Trophoblast cell (in vitro differentiated cells and primary cell): ENCODE measurements at regions not wholly inside any gene's neighbourhood (a gene's known extent, or its start where the extent isn't known, plus 50 kb on each side); places are given as distances from the start of the nearest gene placed in this dataset.

Source experiments
- DNase-seq, 2 donors: peaks; one replicate each; pipeline ENCODE4 v3.0.0-alpha.2; 2016
- H2AFZ ChIP-seq: 2 replicates; pipeline ENCODE4 v1.6.1; 2013; ENCODE audit warnings: low read length, moderate library complexity, mild to moderate bottlenecking; ENCODE audit not compliant: insufficient read depth, poor library complexity
- H2AK5ac ChIP-seq: 2 replicates; pipeline ENCODE4 v1.6.1; 2013; ENCODE audit warnings: mild to moderate bottlenecking, low read length
- H2BK120ac ChIP-seq: 2 replicates; pipeline ENCODE4 v1.6.1; 2013; ENCODE audit warnings: low read length, mild to moderate bottlenecking, moderate library complexity; ENCODE audit not compliant: insufficient read depth, poor library complexity
- H2BK12ac ChIP-seq: 2 replicates; pipeline ENCODE4 v1.6.1; 2013; ENCODE audit warnings: mild to moderate bottlenecking, low read length, moderate library complexity
- H2BK5ac ChIP-seq: 2 replicates; pipeline ENCODE4 v1.6.1; 2013; ENCODE audit warnings: low read length, low read depth, moderate library complexity, mild to moderate bottlenecking; ENCODE audit not compliant: poor library complexity
- H3K14ac ChIP-seq: 2 replicates; pipeline ENCODE4 v1.6.1; 2013; ENCODE audit warnings: mild to moderate bottlenecking, low read length
- H3K18ac ChIP-seq: 2 replicates; pipeline ENCODE4 v1.6.1; 2013; ENCODE audit warnings: mild to moderate bottlenecking, low read length
- H3K23ac ChIP-seq: 2 replicates; pipeline ENCODE4 v1.6.1; 2013; ENCODE audit warnings: low read length
- H3K27ac ChIP-seq: 2 replicates; pipeline ENCODE4 v1.5.1; 2013; ENCODE audit warnings: low read depth, mild to moderate bottlenecking, inconsistent platforms, low read length, moderate library complexity
- H3K27me3 ChIP-seq: 2 replicates; pipeline ENCODE4 v1.6.1; 2013; ENCODE audit warnings: inconsistent platforms, mild to moderate bottlenecking, low read length, moderate library complexity; ENCODE audit not compliant: insufficient read depth
- H3K36me3 ChIP-seq, 2 experiments: 1 replicate in 1 of 2; 2 replicates in 1 of 2; pipeline ENCODE4 v1.6.1; 2013; ENCODE audit warnings: low read length in 2 of 2, mild to moderate bottlenecking in 2 of 2, moderate library complexity in 1 of 2; ENCODE audit not compliant: insufficient read depth in 2 of 2, control insufficient read depth in 1 of 2
- H3K4ac ChIP-seq: 2 replicates; pipeline ENCODE4 v1.6.1; 2013; ENCODE audit warnings: low read depth, mild to moderate bottlenecking, low read length, moderate library complexity
- H3K4me1 ChIP-seq, 2 experiments: 1 replicate in 1 of 2; 2 replicates in 1 of 2; pipeline ENCODE4 v1.6.1; 2013; ENCODE audit warnings: low read length in 2 of 2, mild to moderate bottlenecking in 2 of 2, moderate library complexity in 1 of 2; ENCODE audit not compliant: insufficient read depth in 2 of 2, control insufficient read depth in 1 of 2
- H3K4me2 ChIP-seq: 2 replicates; pipeline ENCODE4 v1.6.1; 2013; ENCODE audit warnings: inconsistent platforms, mild to moderate bottlenecking, low read length, moderate library complexity
- H3K4me3 ChIP-seq: 2 replicates; pipeline ENCODE4 v1.5.1; 2013; ENCODE audit warnings: mild to moderate bottlenecking, low read depth, low read length, inconsistent platforms
- H3K79me1 ChIP-seq: one replicate; pipeline ENCODE4 v1.6.1; 2013; ENCODE audit warnings: low read length
- H3K79me2 ChIP-seq: 2 replicates; pipeline ENCODE4 v1.6.1; 2013; ENCODE audit warnings: low read length, mild to moderate bottlenecking; ENCODE audit not compliant: control insufficient read depth, insufficient read depth, poor library complexity
- H3K9ac ChIP-seq: 2 replicates; pipeline ENCODE4 v1.6.1; 2013; ENCODE audit warnings: mild to moderate bottlenecking, low read length
- H3K9me3 ChIP-seq: 2 replicates; pipeline ENCODE4 v1.6.1; 2013; ENCODE audit warnings: low read depth, mild to moderate bottlenecking, control low read depth, inconsistent platforms, low read length; ENCODE audit not compliant: insufficient read depth
- H4K12ac ChIP-seq: 2 replicates; pipeline ENCODE4 v1.6.1; 2013; ENCODE audit warnings: low read depth, mild to moderate bottlenecking, low read length, moderate library complexity
- H4K8ac ChIP-seq: 2 replicates; pipeline ENCODE4 v1.6.1; 2013; ENCODE audit warnings: low read depth, mild to moderate bottlenecking, low read length, moderate library complexity
- H4K91ac ChIP-seq: one replicate; pipeline ENCODE4 v1.6.1; 2013; ENCODE audit warnings: low read depth, mild to moderate bottlenecking, low read length, moderate library complexity
- WGBS: extraction: QIAGEN DNeasy Blood & Tissue Kit; methylation state at CpG from one replicate; pipeline ENCODE4 v1.1.7; 2013; ENCODE audit warnings: missing lambda C conversion rate; ENCODE audit not compliant: insufficient read length, insufficient coverage; ENCODE audit errors: extremely low coverage; 5-methylcytosine and 5-hydroxymethylcytosine counted together

DNA sequence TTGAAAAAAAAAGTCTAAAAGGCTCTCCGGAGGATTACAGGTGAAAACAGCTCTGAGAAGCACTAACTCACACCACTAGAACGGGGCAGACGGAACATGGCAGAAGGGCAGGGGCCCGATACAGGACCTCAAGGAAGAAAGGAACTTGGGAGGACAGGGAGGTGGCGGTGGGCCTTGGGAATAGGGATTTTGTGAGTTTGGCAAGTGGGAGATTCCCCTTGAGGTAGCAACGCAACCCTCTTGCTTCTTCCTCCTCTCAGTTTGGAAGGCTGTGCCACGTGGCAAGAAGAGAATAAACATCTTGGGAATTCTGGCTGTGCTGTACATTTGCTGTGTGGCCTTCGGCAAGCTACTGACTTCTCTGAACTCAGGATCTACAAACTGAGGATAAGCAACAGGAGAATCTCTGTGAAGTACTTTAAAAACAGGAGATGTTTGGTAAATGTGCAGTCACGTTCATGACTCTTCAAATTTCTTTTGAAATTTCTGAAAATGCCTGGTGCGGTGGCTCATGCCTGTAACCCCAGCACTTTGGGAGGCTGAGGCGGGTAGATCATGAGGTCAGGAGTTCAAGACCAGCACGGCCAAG is 220.8 kb downstream of the BCAS1 start:
- Histone ChIP-seq H2BK5ac (no peak overlapping the region), H2AK5ac (no peak overlapping the region), H2AFZ (no peak overlapping the region), H3K79me1 (no peaks in the 10 kb centered on the region), H3K23ac (no peak overlapping the region), H3K36me3 (no peaks in the 10 kb centered on the region), H3K4ac (no peak overlapping the region), H3K18ac (no peak overlapping the region), H2BK12ac (no peak overlapping the region), H3K14ac (no peak overlapping the region), H2BK120ac (no peak overlapping the region), H4K91ac (no peak overlapping the region), H4K8ac (no peak overlapping the region), H3K9me3 (no peaks in the 10 kb centered on the region), H4K12ac (no peak overlapping the region), H3K79me2 (peaks cover 2% of the 10 kb centered on the region), H3K9ac (no peak overlapping the region), H3K27ac (no peak overlapping the region), H3K4me1 (no peaks in the 10 kb centered on the region), H3K4me3 (no peak overlapping the region), H3K4me2 (no peak overlapping the region), H3K27me3 (no peaks in the 10 kb centered on the region)
- WGBS, result no CpG with 5 or more reads among the region's 12 CpGs
- no peak for DNase-seq

DNA sequence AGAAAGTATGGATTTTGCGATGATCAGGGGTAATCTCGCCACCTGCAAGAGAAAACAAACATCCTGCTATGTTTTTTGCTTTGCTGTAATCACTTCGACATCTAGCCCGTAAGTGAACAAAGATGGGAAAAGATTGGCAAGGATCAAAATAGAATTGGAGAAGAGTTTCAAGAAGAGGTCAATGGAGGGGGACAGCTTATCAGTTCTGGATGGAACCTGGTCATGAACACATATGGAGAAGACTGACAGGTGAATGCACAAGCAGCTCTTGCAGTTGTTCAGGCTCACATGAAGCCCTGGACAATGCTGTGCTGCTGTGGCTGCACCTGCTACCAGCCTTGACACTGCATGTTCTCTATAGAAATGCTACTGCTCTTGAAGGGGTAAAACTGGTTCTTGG is 222.1 kb downstream of the BCAS1 start:
- Histone ChIP-seq H3K4me3 (no peak overlapping the region), H3K9me3 (no peaks in the 10 kb centered on the region), H2BK5ac (no peak overlapping the region), H4K91ac (no peak overlapping the region), H3K14ac (no peak overlapping the region), H3K18ac (no peak overlapping the region), H2BK120ac (no peak overlapping the region), H3K4me1 (no peaks in the 10 kb centered on the region), H3K4ac (no peak overlapping the region), H2AFZ (no peak overlapping the region), H4K8ac (no peak overlapping the region), H3K23ac (no peak overlapping the region), H3K27me3 (no peaks in the 10 kb centered on the region), H4K12ac (no peak overlapping the region), H3K9ac (no peak overlapping the region), H3K36me3 (no peaks in the 10 kb centered on the region), H2BK12ac (no peak overlapping the region), H3K79me2 (peaks cover 2% of the 10 kb centered on the region), H3K4me2 (no peak overlapping the region), H3K79me1 (no peaks in the 10 kb centered on the region), H2AK5ac (no peak overlapping the region), H3K27ac (no peak overlapping the region)
- no peak for DNase-seq
- no CpG with 5 or more reads among the region's 4 CpGs for WGBS

DNA sequence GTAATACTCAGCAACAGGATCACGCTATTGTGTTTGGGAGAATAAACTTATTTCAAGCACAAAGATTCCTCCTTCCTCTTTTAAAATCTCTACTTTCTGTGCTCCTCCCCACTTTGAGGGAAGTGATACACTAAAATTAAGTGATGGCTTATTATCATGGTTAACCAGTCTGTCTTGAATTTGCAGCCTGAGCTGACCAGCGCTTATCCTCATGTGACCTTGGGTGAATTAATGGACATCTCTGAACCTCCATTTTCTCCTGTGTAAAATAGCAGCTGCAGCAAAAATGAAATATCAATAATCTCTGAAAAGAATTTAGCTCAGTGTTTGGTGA is 222.6 kb downstream of the BCAS1 start:
- no peak overlapping the region for H4K91ac ChIP-seq
- H3K27ac ChIP-seq, result no peak overlapping the region
- H3K79me1 ChIP-seq, result no peaks in the 10 kb centered on the region
- no peak overlapping the region for H3K18ac ChIP-seq
- WGBS, result no CpG with 5 or more reads among the region's 2 CpGs
- H2AFZ ChIP-seq, result no peak overlapping the region
- H3K4me2 ChIP-seq, result no peak overlapping the region
- H3K4me1 ChIP-seq, result no peaks in the 10 kb centered on the region
- H2BK120ac ChIP-seq, result no peak overlapping the region
- no peak overlapping the region for H4K8ac ChIP-seq
- peaks cover 2% of the 10 kb centered on the region for H3K79me2 ChIP-seq
- no peak overlapping the region for H3K23ac ChIP-seq
- no peak overlapping the region for H3K4ac ChIP-seq
- no peak overlapping the region for H3K9ac ChIP-seq
- H4K12ac ChIP-seq, result no peak overlapping the region
- no peak overlapping the region for H2AK5ac ChIP-seq
- no peaks in the 10 kb centered on the region for H3K36me3 ChIP-seq
- no peak overlapping the region for H2BK5ac ChIP-seq
- no peaks in the 10 kb centered on the region for H3K9me3 ChIP-seq
- no peak overlapping the region for H3K4me3 ChIP-seq
- H3K14ac ChIP-seq, result no peak overlapping the region
- no peak for DNase-seq
- no peak overlapping the region for H2BK12ac ChIP-seq
- no peaks in the 10 kb centered on the region for H3K27me3 ChIP-seq

DNA sequence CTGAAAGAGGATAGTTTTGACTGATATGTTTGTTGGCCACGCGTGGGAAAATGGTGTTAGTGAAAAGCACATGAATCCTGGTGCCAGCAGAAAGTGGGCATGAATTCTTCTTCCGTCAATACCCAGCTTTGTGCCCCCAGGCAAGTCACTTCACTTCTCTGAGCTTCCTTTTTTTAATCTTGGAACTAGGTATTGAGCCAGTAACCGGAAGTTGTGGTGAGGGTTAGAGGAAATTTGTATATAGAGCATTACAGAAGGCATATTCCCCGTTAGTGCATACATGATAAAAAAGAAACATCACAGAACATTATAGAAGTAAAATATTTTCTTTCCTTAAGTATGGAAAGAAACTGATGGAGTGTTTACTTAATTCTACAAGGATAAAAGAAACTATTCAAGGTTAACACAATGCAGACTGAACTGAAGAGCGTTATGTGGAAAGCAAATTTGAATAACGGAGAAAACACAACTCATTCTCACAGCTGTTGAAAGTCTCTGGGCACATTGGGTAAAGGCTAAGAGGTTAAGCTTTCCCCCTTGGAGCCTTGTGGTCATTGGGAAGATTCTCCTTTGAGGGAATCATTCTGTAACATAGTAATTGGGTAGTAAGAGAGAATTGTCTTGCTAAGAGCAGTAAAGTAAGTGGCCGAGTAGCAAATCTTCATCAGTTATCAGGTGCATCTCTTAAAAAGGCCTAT is 223.1 kb downstream of the BCAS1 start:
- Histone ChIP-seq H3K9ac (no peak overlapping the region), H3K4me3 (no peak overlapping the region)

More for the DNA sequence above, 223.1 kb downstream of the BCAS1 start:
- Histone ChIP-seq H3K79me2 (peaks cover 2% of the 10 kb centered on the region), H3K9me3 (no peaks in the 10 kb centered on the region), H2BK12ac (no peak overlapping the region), H3K4me2 (no peak overlapping the region), H3K23ac (no peak overlapping the region), H3K14ac (no peak overlapping the region), H2AFZ (no peak overlapping the region), H2BK5ac (no peak overlapping the region), H4K12ac (no peak overlapping the region), H2AK5ac (no peak overlapping the region), H4K91ac (no peak overlapping the region), H3K79me1 (no peaks in the 10 kb centered on the region), H3K18ac (no peak overlapping the region), H4K8ac (no peak overlapping the region), H3K4me1 (no peaks in the 10 kb centered on the region), H3K27ac (no peak overlapping the region), H3K27me3 (no peaks in the 10 kb centered on the region), H3K4ac (no peak overlapping the region), H2BK120ac (no peak overlapping the region), H3K36me3 (no peaks in the 10 kb centered on the region)
- DNase-seq, result peak in 1 of 2 donors; percentile 31
- WGBS, result no CpG with 5 or more reads among the region's 8 CpGs
